Activated T-cell treated with anti-CD3 and anti-CD28 coated beads for 4 hours (primary cell): ENCODE measurements at regions not wholly inside any gene's neighbourhood (a gene's known extent, or its start where the extent isn't known, plus 50 kb on each side); places are given as distances from the start of the nearest gene placed in this dataset.
"Not testable (repeated sequence)": the region's sequence is repeated elsewhere in the genome, so short reads cannot be mapped to it uniquely, and the experiment has no call there.

ENCODE experiments used
- DNase-seq: peaks from one replicate; pipeline ENCODE4 v3.0.0-alpha.2; 2020

DNA sequence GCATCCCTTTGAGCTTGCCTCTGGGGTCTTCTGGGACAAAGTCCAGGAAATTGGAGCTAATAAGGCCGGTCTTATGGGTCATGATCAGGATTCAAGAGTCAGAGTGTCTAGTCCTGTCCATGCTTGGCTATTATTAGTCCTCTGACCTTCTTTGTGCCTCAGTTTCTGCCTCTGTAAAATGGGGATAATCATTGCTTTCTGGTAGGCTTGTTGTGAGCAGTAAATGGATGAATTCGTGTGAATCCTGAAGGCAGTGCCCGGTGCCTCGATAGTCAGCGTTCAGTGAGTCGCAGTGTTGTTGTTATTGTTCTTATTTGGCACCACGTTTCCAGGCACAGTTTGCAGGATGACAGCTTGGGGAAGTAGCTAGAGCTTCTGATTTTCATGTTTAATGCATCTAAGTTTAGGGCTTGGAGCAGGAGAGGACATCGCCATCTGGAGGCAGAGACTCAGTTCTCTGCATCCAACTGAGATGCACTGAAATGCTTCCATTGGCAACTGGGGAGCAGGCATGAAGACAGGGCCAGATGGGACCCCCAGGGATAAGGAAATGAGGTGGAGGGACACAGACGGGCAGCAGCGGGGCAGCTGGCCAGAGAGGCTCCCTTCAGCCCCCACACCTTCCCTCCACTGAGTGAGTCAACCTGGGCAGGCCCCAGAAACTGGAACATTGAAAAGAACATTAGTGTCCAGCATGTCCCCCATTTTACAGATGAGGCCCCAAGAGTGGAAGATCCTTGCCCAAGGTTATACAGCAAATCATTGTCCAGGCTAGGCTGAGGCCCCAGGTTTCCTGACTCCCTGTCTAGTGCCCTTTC lies 160.3 kb downstream of the PTPRU start:
- DNase-seq, result no peak

- DNase-seq, result no peak
These were observed 159.6 kb downstream of the PTPRU start for GRCh38 chr1:29395736-29396437.

DNA sequence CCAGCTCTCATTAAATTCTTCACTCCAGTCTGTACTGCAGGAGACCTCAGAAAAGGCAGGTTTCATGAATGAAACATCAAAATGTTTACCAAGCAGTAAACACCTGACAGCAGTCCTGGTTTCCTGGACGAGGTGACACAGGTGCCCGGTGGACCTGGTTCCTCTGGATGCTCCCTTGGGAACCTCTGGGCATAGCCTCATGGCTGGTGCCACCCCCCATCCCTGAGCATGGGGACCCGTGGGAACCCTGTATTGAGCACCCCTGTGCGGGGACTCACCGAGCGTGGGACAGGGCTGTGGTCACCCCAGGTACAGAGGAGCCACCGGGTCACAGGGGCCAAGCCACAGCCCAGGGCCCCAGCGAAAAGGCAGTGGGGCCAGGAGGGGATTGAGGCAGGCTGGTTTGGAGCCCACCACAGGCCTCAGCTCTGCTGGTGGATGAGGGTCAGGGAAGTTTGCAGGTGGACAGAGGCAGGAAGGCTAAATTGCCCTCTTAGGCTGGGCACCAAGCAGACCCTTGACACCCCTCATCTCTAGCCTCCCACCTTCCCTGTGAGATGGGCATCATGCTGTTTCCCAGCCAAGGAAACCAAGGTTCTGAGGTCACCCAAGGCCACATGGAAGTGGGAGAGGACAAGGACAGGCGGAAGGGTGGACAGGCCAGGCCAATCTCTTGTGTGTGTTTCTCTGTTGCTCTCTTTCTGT lies 158.4 kb downstream of the PTPRU start:
- DNase-seq, result no peak

DNA sequence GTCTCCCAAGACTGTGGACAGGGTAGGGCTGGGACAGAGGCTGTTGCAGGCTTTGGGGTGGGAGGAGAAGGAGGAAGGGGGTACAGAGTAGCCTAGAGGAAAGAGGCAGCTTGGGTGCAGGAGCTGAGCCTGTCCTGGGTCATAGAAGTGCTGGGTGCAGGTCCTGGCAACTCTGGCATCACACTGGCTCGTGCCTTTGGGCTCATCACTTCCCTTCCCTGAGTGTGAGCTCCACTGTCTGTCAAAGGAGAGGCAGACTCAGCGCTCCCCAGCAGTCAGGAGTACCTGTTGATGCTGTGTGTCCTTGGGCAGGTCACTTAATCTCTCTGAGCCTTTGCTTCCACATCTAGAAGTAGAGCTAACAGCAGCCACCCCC lies 157.1 kb downstream of the PTPRU start:
- DNase-seq, result no peak

DNA sequence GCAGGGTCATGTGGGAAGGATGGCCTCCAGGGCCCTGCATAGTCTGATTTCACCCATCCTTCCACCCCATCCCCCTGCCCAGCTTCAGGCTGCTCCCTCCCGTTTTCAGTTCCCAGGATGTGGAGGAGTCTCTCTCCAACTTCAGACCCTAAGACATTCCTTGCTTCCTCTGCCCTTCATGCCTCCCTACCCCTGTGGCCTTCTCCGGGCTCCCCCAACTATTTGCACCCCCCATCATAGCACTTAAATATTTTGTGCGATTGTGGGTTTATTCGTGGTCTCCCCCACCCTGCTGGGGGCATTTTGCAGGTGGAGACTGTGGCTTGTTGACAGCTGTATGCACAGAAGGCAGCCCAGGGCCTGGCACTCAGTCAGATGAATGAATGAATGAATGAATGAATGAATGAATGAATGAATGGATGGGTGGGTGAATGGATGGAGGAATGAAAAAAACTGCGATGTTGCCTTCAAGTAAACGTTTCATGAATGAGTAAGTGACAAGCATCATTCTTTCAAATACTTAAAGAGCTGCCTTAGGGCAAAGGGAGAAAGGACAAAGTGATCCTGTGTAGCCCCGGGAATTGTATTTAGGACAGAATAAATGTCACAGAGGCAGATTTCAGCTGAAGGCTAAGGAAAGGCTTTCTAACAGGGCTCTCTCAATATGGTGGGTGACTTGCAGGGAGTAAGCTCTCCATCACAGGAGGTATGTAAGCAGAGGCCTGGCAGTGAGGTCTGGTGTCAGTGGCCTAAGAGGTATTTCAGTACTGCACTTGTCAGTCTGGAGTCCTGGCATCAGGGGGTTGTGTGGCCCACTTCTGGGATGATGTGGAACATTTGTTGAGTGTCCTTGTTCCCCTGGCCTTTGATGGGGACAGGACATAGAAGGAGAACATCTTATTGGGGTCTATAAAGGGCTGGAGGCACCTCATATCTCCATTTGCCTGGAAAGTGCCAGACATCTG lies 156.4 kb downstream of the PTPRU start:
- no peak for DNase-seq

GRCh38 chr1:29392036-29392435 lies 155.7 kb downstream of the PTPRU start:
- no peak for DNase-seq

- no peak for DNase-seq
These were observed 155.1 kb downstream of the PTPRU start for GRCh38 chr1:29391362-29391880.

DNA sequence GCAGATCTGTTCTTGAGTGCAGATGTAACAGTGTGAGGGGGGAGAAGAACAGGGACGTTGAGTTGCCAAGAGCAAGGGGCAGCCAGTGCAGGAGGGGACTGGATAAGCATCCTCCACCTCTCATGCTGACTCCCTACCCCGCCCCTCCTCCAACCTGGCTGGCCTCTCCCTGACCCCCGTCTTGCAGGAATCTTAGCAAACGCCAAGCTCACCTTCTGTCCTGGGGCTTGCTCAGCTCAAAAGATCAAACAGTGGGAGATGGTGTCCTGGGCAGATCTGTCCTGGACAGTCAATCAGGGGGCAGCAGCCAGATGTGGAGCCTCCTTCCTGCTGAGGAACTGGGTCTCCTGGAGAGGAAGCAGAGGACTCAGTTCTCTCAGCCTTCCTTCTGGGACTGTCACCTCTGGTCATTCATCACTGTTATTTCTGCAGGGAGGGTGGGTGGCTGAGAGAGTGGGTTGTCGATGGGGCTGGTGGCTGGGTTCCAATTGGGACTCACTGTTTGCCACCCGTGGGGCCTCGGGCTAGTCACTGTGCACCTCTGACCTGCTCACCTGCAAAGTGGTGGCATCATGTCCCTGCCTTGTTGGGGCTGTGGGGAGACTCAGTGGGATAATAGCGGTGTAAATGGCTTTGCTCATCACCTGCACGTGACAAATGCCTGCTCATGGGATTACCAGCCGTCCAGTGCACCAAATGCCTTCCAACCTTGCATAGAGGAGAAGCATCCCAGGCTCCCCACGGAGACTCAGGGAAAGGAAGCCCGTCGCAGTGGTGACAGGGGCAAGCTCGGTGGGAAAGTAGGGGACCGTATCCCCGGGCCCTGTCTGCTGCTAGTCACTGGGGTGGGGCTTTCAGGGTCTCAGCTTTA lies 154.4 kb downstream of the PTPRU start:
- DNase-seq, result no peak

DNA sequence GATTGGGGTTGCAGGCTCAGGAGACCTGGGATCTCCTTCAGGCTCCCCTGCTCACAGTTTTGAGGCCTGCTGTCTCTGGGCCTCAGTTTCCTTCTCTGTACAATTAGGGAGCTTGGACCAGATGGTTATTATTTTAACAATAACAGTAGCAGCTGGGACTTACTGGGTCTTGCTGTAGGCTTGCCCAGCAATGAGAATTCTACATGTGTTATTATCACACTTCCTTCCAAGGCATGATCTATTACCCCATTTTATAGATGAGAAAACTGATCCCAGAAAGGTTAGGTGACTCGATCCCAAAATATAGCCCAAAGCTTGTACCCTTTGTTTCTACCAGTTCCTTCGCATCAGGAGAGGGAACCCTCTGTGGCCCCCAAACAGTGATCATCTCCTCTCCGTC lies 153.8 kb downstream of the PTPRU start:
- no peak for DNase-seq

DNA sequence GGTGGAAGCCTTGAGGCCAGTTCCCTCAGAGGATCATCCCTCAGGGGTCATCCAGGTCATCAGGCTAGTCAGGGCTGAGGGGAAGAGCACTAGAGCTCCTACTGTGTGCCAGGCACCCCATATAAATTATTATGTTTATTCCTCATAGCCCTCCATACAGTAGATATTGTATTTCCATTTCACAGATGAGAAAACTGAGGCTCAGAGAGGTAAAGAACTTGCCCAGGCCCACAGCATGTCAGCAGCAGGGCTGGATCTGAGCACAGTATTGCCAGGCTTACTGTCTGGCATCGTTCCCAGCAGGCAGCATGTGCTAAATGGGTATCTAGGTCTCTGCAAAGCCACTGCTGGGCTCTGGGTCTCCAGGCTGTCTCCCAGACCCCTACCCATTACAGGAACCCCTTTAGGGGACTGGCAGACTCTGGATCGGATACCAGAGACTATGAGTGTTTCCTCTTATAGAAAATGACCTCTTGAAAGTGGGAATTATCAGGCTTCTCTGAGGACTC lies 153.3 kb downstream of the PTPRU start:
- DNase-seq, result no peak

- no peak for DNase-seq
These were observed 152.6 kb downstream of the PTPRU start for GRCh38 chr1:29388884-29389283.

DNA sequence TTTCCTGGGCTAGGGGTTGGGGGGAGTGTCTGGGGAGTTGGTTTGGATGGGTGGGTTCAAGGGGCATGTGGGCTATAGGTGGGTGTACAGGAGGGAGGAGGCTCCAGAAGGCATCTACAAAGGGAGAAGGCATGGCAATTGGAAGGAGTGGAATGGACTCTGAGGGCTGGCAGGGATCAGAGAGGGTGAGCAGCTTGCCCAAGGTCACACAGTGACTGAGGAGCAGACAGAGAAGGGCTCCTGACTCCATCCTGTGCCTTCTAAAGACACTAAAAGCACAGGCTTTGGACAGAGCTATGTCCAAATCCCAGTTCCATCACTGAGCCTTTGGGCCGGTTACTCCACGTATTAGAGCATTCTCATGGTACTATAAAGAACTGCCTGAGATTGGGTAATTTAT lies 151.8 kb downstream of the PTPRU start:
- no peak for DNase-seq

- DNase-seq, result no peak
These were observed 150.9 kb downstream of the PTPRU start for GRCh38 chr1:29387210-29387609.

GRCh38 chr1:29386453-29386852 lies 150.1 kb downstream of the PTPRU start:
- not testable (repeated sequence) for DNase-seq

DNA sequence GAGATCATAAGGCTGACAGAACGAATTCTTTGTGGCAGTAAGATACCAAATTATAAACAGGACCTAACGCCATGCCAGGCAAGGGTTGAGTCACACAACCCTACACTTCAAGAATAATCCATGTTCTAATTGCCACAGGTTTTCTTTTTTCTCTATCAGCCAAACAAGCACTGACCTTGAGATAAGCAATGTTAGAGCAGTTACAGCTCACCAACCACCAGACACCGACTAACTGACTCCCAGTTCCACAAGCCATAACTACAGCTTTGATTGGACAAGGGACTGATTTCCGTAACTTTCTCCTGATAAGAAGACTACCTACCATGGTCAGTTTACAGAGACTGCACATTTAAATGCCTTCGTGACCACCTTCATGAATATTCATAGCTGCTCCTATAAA lies 149.6 kb downstream of the PTPRU start:
- DNase-seq, result no peak

GRCh38 chr1:29384496-29385015 lies 148.2 kb downstream of the PTPRU start:
- DNase-seq, result no peak

GRCh38 chr1:29383746-29384371 lies 147.5 kb downstream of the PTPRU start:
- no peak for DNase-seq

DNA sequence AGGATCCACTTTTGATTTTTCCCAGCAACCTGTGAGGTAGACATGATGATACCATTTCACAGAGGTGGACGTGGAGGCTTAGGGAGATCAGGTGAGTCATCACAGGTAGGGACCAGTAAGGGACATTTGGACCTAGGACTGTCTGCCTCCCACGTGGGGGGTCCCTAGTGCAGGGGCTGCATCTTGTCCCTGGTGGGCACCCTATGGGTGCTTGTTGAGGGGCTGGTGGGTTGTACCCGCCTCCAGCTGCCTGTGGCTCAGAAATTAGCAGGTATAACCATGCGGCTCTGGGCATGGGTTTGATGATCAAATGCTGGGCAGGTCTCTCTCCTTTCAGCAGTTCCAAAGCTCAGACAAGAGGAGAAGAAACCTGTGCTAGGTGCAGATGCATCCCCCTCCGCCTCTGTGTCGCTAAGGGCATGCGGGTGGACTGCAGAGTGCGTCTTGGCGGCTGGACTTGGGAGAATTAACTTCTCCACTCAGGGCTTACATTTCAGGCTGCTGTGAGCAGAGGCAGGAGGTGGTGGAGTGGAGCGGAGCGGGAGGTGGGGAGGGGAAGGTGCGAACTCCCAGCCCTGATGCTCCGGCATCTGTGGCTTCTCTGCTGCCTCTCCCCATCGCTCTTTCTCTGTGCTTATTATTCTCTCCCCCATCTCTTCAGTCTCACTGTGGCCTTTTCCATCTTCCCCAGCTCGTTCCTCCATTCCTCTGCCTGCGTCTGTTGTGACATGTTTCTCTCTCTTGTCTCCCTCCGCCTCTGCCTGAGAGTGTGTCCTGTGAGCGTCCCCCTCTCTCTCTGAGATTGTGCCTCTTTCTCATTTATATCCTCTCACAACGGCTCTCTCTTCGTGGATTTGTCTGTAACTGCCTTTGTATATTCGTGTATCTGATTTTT lies 146.8 kb downstream of the PTPRU start:
- DNase-seq, result no peak

DNA sequence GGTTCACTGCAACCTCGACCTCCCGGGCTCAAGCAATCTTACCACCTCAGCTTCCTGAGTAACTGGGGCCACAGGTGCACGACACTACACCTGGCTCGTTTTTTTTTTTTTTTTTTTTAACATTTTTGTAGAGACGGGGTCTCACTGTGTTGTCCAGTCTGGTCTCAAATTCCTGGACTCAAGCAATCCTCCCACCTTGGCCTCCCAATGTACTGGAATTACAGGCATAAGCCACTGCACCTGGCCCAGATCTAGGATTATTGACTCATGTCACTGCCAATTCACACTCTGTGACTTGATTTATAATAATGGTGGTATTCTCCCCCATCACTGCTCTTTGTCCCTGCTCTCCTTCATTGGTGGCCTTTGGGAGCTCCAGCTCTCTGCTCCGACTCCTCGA lies 145.1 kb downstream of the PTPRU start:
- DNase-seq, result no peak
